Chondrocyte (in vitro differentiated cells): ENCODE measurements at regions not wholly inside any gene's neighbourhood (a gene's known extent, or its start where the extent isn't known, plus 50 kb on each side); places are given as distances from the start of the nearest gene placed in this dataset.

ENCODE experiments used
- DNase-seq: peaks from one replicate; pipeline ENCODE4 v3.0.0; 2021; ENCODE audit warnings: mixed read lengths, low spot score
- H3K27ac Mint-ChIP-seq: one replicate; pipeline ENCODE4 v1.8.0; 2021; ENCODE audit warnings: mild to moderate bottlenecking, moderate library complexity, mixed read lengths; ENCODE audit not compliant: unreplicated experiment
- H3K27me3 Mint-ChIP-seq: 2 replicates; pipeline ENCODE4 v1.8.0; 2021; ENCODE audit warnings: low read depth, mixed read lengths
- H3K36me3 Mint-ChIP-seq: 2 replicates; pipeline ENCODE4 v1.8.0; 2021; ENCODE audit warnings: low read depth, mixed read lengths
- H3K4me1 Mint-ChIP-seq: 2 replicates; pipeline ENCODE4 v1.8.0; 2021; ENCODE audit warnings: low read depth, mild to moderate bottlenecking, mixed read lengths
- H3K4me3 Mint-ChIP-seq: one replicate; pipeline ENCODE4 v1.8.0; 2021; ENCODE audit warnings: mild to moderate bottlenecking, moderate library complexity, mixed read lengths; ENCODE audit not compliant: unreplicated experiment
- H3K9me3 Mint-ChIP-seq: 2 replicates; pipeline ENCODE4 v1.8.0; 2021; ENCODE audit warnings: low read depth, mixed read lengths
- CTCF ChIP-seq: fragments of 200-600 bp; sonication (generic); IDR thresholded peaks from 2 replicates; pipeline ENCODE4 v1.5.0; 2021; ENCODE audit warnings: antibody characterized with exemption, mild to moderate bottlenecking, moderate library complexity

GRCh38 chr3:137264843-137265330 lies 307.1 kb downstream of the IL20RB start:
- H3K36me3 Mint-ChIP-seq: no peaks in the 10 kb centered on the region
- H3K27ac Mint-ChIP-seq: no peak overlapping the region
- DNase-seq: no peak
- peaks cover 11% of the 10 kb centered on the region for H3K27me3 Mint-ChIP-seq
- no peaks in the 10 kb centered on the region for H3K4me1 Mint-ChIP-seq
- no peaks in the 10 kb centered on the region for H3K9me3 Mint-ChIP-seq
- no peak for TF ChIP-seq CTCF
- H3K4me3 Mint-ChIP-seq: no peak overlapping the region

GRCh38 chr3:137282871-137283270 lies 325.1 kb downstream of the IL20RB start:
- H3K4me3 Mint-ChIP-seq: no peak overlapping the region
- no peaks in the 10 kb centered on the region for H3K9me3 Mint-ChIP-seq
- H3K27ac Mint-ChIP-seq: no peak overlapping the region
- H3K36me3 Mint-ChIP-seq: no peaks in the 10 kb centered on the region
- TF ChIP-seq CTCF: no peak
- peaks cover 14% of the 10 kb centered on the region for H3K27me3 Mint-ChIP-seq
- DNase-seq: no peak
- no peaks in the 10 kb centered on the region for H3K4me1 Mint-ChIP-seq

GRCh38 chr3:137285924-137286323 lies 328.1 kb downstream of the IL20RB start:
- H3K4me1 Mint-ChIP-seq: no peaks in the 10 kb centered on the region
- no peak overlapping the region for H3K27ac Mint-ChIP-seq
- peaks cover 5% of the 10 kb centered on the region for H3K27me3 Mint-ChIP-seq
- TF ChIP-seq CTCF: no peak
- H3K36me3 Mint-ChIP-seq: no peaks in the 10 kb centered on the region
- no peak overlapping the region for H3K4me3 Mint-ChIP-seq
- DNase-seq: no peak
- H3K9me3 Mint-ChIP-seq: no peaks in the 10 kb centered on the region

GRCh38 chr3:137293086-137293485 lies 335.3 kb downstream of the IL20RB start:
- no peak overlapping the region for H3K4me3 Mint-ChIP-seq
- no peak overlapping the region for H3K27ac Mint-ChIP-seq
- H3K9me3 Mint-ChIP-seq: no peaks in the 10 kb centered on the region
- H3K27me3 Mint-ChIP-seq: peaks cover 2% of the 10 kb centered on the region
- no peaks in the 10 kb centered on the region for H3K4me1 Mint-ChIP-seq
- H3K36me3 Mint-ChIP-seq: no peaks in the 10 kb centered on the region
- no peak for DNase-seq
- TF ChIP-seq CTCF: no peak

GRCh38 chr3:137294139-137294538 lies 336.4 kb downstream of the IL20RB start:
- DNase-seq: no peak
- Mint-ChIP-seq H3K4me3 (no peak overlapping the region), H3K27me3 (peaks cover 2% of the 10 kb centered on the region), H3K9me3 (no peaks in the 10 kb centered on the region), H3K4me1 (no peaks in the 10 kb centered on the region), H3K27ac (no peak overlapping the region), H3K36me3 (no peaks in the 10 kb centered on the region)
- no peak for TF ChIP-seq CTCF
